NB4 (cell line): ENCODE measurements at regions not wholly inside any gene's neighbourhood (a gene's known extent, or its start where the extent isn't known, plus 50 kb on each side); places are given as distances from the start of the nearest gene placed in this dataset.
"Not testable (repeated sequence)": the region's sequence is repeated elsewhere in the genome, so short reads cannot be mapped to it uniquely, and the experiment has no call there.

ENCODE experiments used
- CTCF ChIP-seq: IDR thresholded peaks from one replicate; pipeline ENCODE4 v1.5.1; 2012; ENCODE audit warnings: low read depth, low read length
- MAX ChIP-seq: IDR thresholded peaks from 2 replicates; pipeline ENCODE4 v1.6.1; 2011; ENCODE audit warnings: low read depth, low read length
- POLR2A ChIP-seq: IDR thresholded peaks from 2 replicates; pipeline ENCODE4 v1.6.1; 2011; ENCODE audit warnings: mild to moderate bottlenecking; ENCODE audit not compliant: insufficient read length; ENCODE audit errors: extremely low read depth

GRCh38 chr13:88852293-88852692 is 1181.1 kb downstream of the SLITRK5 start:
- TF ChIP-seq MAX, CTCF, POLR2A: not testable (repeated sequence)
